Neural cell (in vitro differentiated cells): ENCODE measurements at regions not wholly inside any gene's neighbourhood (a gene's known extent, or its start where the extent isn't known, plus 50 kb on each side); places are given as distances from the start of the nearest gene placed in this dataset.

ENCODE experiments used
- H2AFZ ChIP-seq: fragments of 200-600, 300-800 bp; sonication (generic), shearing (Covaris generic); 2 replicates; pipeline ENCODE4 v1.6.0; 2014; ENCODE audit warnings: low read depth, mild to moderate bottlenecking, antibody characterized with exemption, low read length, moderate library complexity
- H3F3A ChIP-seq: fragments of 200-600 bp; shearing (Covaris generic); 2 replicates; pipeline ENCODE4 v1.6.1; 2016; ENCODE audit warnings: mild to moderate bottlenecking, moderate library complexity, mixed read lengths, antibody characterized with exemption, low read length; ENCODE audit not compliant: insufficient read depth, poor library complexity, severe bottlenecking
- H3K27ac ChIP-seq: fragments of 200-600, 300-800 bp; sonication (generic), shearing (Covaris generic); 2 replicates; pipeline ENCODE4 v1.5.1; 2014; ENCODE audit warnings: mild to moderate bottlenecking, low read length, moderate library complexity
- H3K27me3 ChIP-seq: fragments of 300-800, 200-600 bp; sonication (generic), shearing (Covaris generic); 2 replicates; pipeline ENCODE4 v1.6.0; 2014; ENCODE audit warnings: mild to moderate bottlenecking, low read depth, low read length, moderate library complexity; ENCODE audit not compliant: insufficient read depth
- H3K36me3 ChIP-seq: fragments of 300-800, 200-600 bp; sonication (generic), shearing (Covaris generic); 2 replicates; pipeline ENCODE4 v1.5.1; 2014; ENCODE audit warnings: mild to moderate bottlenecking, antibody characterized with exemption, low read length, moderate library complexity; ENCODE audit not compliant: insufficient read depth
- H3K4me2 ChIP-seq: fragments of 300-800, 200-600 bp; sonication (generic), shearing (Covaris generic); 2 replicates; pipeline ENCODE4 v1.6.0; 2014; ENCODE audit warnings: mild to moderate bottlenecking, low read length
- H3K4me3 ChIP-seq: fragments of 300-800, 200-600 bp; sonication (generic), shearing (Covaris generic); 2 replicates; pipeline ENCODE4 v1.5.1; 2014; ENCODE audit warnings: mild to moderate bottlenecking, low read length, moderate library complexity
- H3K79me2 ChIP-seq: fragments of 200-600 bp; shearing (Covaris generic); replicated peaks from 2 replicates; pipeline ENCODE4 v1.6.0; 2014; ENCODE audit warnings: mild to moderate bottlenecking, low read length, moderate library complexity; ENCODE audit not compliant: insufficient read depth
- H3K9ac ChIP-seq: fragments of 300-800, 200-600 bp; sonication (generic), shearing (Covaris generic); 2 replicates; pipeline ENCODE4 v1.6.1; 2016; ENCODE audit warnings: mild to moderate bottlenecking, low read length, mixed read lengths
- H3K9me2 ChIP-seq: fragments of 200-600 bp; shearing (Covaris generic); 2 replicates; pipeline ENCODE4 v1.6.1; 2016; ENCODE audit warnings: mild to moderate bottlenecking, low read length, mixed read lengths; ENCODE audit not compliant: insufficient read depth
- H3K9me3 ChIP-seq: fragments of 200-600, 300-800 bp; sonication (generic), shearing (Covaris generic); 2 replicates; pipeline ENCODE4 v1.6.1; 2016; ENCODE audit warnings: mild to moderate bottlenecking, mixed run types, low read length, moderate library complexity, mixed read lengths
- H4K20me1 ChIP-seq: fragments of 200-600 bp; shearing (Covaris generic); 2 replicates; pipeline ENCODE4 v1.6.1; 2016; ENCODE audit warnings: mild to moderate bottlenecking, mixed run types; ENCODE audit not compliant: insufficient read depth
- CTCF ChIP-seq: fragments of 450-650 bp; IDR thresholded peaks from 2 replicates; pipeline ENCODE4 v1.5.1; 2014; ENCODE audit warnings: antibody characterized with exemption, mild to moderate bottlenecking, moderate library complexity; ENCODE audit not compliant: poor library complexity, severe bottlenecking
- EP300 ChIP-seq: fragments of 450-650 bp; conservative IDR thresholded peaks from 2 replicates; pipeline ENCODE4 v1.6.1; 2014; ENCODE audit warnings: antibody characterized with exemption, mild to moderate bottlenecking, moderate library complexity; ENCODE audit not compliant: poor library complexity, severe bottlenecking
- EZH2 ChIP-seq: fragments of 200-600, 300-800 bp; shearing (Covaris generic), sonication (generic); IDR thresholded peaks from 2 replicates; pipeline ENCODE4 v1.6.1; 2014; ENCODE audit warnings: antibody characterized with exemption, low read length, borderline replicate concordance, mild to moderate bottlenecking; ENCODE audit not compliant: insufficient read depth, poor library complexity, severe bottlenecking
- MXI1 ChIP-seq: fragments of 450-650 bp; conservative IDR thresholded peaks from 2 replicates; pipeline ENCODE4 v1.6.1; 2014; ENCODE audit warnings: antibody characterized with exemption, mild to moderate bottlenecking; ENCODE audit not compliant: poor library complexity, severe bottlenecking
- POLR2AphosphoS5 ChIP-seq: IDR thresholded peaks from 2 replicates; pipeline ENCODE4 v1.6.1; 2012
- RAD21 ChIP-seq: fragments of 450-650 bp; conservative IDR thresholded peaks from 2 replicates; pipeline ENCODE4 v1.6.1; 2014; ENCODE audit warnings: antibody characterized with exemption, mild to moderate bottlenecking, moderate library complexity
- SMC3 ChIP-seq: fragments of 450-650 bp; conservative IDR thresholded peaks from 2 replicates; pipeline ENCODE4 v1.6.1; 2014; ENCODE audit warnings: antibody characterized with exemption, mild to moderate bottlenecking, moderate library complexity; ENCODE audit not compliant: poor library complexity
- TAF1 ChIP-seq: IDR thresholded peaks from 2 replicates; pipeline ENCODE4 v1.6.1; 2012; ENCODE audit warnings: low read depth
- TF ChIP-seq, protein P1 (sequence below): IDR thresholded peaks from 2 replicates; pipeline ENCODE4 v1.6.1; 2012; ENCODE audit warnings: borderline replicate concordance

DNA sequence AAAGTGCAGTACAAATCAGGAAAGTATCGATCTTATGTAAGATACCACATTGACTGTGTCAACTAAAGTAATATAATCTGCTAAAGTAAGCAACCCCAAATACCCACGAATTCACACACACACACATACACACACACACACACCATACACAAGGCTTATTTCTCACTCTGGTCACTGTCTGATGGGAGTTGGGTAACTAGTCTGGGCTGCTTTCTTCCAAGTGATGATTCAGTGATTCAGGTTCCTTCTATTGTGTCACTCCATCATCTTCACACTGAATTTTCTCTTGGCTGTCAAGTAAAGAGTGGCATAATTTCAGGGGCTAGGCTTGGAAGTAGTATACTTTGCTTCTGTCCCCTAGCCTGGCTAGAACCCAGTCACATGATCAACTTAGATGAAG, 104.8 kb upstream of the CCDC54 start:
- Histone ChIP-seq H3K27me3 (no peaks in the 10 kb centered on the region), H3K4me2 (no peak overlapping the region), H3K27ac (no peak overlapping the region), H3K9ac (no peak overlapping the region), H3K79me2 (no peaks in the 10 kb centered on the region), H3K36me3 (no peaks in the 10 kb centered on the region), H3K4me3 (no peak overlapping the region), H2AFZ (peak overlapping the region; percentile 12), H3F3A (no peaks in the 10 kb centered on the region), H4K20me1 (no peaks in the 10 kb centered on the region), H3K9me2 (no peaks in the 10 kb centered on the region), H3K9me3 (no peaks in the 10 kb centered on the region)
- TF ChIP-seq POLR2AphosphoS5 = no peak
- TF ChIP-seq SMC3 = no peak
- no peak for TF ChIP-seq EZH2
- TF ChIP-seq RAD21 = no peak
- TF ChIP-seq, protein P1, sequence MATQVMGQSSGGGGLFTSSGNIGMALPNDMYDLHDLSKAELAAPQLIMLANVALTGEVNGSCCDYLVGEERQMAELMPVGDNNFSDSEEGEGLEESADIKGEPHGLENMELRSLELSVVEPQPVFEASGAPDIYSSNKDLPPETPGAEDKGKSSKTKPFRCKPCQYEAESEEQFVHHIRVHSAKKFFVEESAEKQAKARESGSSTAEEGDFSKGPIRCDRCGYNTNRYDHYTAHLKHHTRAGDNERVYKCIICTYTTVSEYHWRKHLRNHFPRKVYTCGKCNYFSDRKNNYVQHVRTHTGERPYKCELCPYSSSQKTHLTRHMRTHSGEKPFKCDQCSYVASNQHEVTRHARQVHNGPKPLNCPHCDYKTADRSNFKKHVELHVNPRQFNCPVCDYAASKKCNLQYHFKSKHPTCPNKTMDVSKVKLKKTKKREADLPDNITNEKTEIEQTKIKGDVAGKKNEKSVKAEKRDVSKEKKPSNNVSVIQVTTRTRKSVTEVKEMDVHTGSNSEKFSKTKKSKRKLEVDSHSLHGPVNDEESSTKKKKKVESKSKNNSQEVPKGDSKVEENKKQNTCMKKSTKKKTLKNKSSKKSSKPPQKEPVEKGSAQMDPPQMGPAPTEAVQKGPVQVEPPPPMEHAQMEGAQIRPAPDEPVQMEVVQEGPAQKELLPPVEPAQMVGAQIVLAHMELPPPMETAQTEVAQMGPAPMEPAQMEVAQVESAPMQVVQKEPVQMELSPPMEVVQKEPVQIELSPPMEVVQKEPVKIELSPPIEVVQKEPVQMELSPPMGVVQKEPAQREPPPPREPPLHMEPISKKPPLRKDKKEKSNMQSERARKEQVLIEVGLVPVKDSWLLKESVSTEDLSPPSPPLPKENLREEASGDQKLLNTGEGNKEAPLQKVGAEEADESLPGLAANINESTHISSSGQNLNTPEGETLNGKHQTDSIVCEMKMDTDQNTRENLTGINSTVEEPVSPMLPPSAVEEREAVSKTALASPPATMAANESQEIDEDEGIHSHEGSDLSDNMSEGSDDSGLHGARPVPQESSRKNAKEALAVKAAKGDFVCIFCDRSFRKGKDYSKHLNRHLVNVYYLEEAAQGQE = no peak
- no peak for TF ChIP-seq TAF1
- TF ChIP-seq CTCF = no peak
- TF ChIP-seq EP300 = no peak
- TF ChIP-seq MXI1 = no peak

- H3K9me3 ChIP-seq = no peaks in the 10 kb centered on the region
- H3K27me3 ChIP-seq = no peaks in the 10 kb centered on the region
- no peaks in the 10 kb centered on the region for H4K20me1 ChIP-seq
- H3K4me2 ChIP-seq = no peak overlapping the region
- H3F3A ChIP-seq = no peaks in the 10 kb centered on the region
- no peak overlapping the region for H3K9ac ChIP-seq
- H3K36me3 ChIP-seq = no peaks in the 10 kb centered on the region
- H3K9me2 ChIP-seq = no peaks in the 10 kb centered on the region
- no peak overlapping the region for H3K4me3 ChIP-seq
- no peak overlapping the region for H3K27ac ChIP-seq
- no peaks in the 10 kb centered on the region for H3K79me2 ChIP-seq
- H2AFZ ChIP-seq = no peak overlapping the region
- TF ChIP-seq CTCF = no peak
- TF ChIP-seq, protein P1 = no peak
- no peak for TF ChIP-seq TAF1
- no peak for TF ChIP-seq RAD21
- TF ChIP-seq EP300 = no peak
- TF ChIP-seq SMC3 = no peak
- TF ChIP-seq EZH2 = no peak
- TF ChIP-seq MXI1 = no peak
- no peak for TF ChIP-seq POLR2AphosphoS5
Observed at GRCh38 chr3:107272885-107273284, 104.4 kb upstream of the CCDC54 start.
